DOHH2 (cell line): ENCODE measurements at regions not wholly inside any gene's neighbourhood (a gene's known extent, or its start where the extent isn't known, plus 50 kb on each side); places are given as distances from the start of the nearest gene placed in this dataset.

Experiments used
- H3F3A ChIP-seq: fragments of 200-600 bp; sonication (generic), shearing (Covaris generic); 2 replicates; pipeline ENCODE4 v1.6.0; 2016; ENCODE audit warnings: antibody characterized with exemption, mild to moderate bottlenecking; ENCODE audit not compliant: control insufficient read depth, insufficient read depth
- H3K27ac ChIP-seq: fragments of 200-600 bp; sonication (generic); 2 replicates; pipeline ENCODE4 v1.5.1; 2014; ENCODE audit warnings: low read depth, mild to moderate bottlenecking, low read length, moderate library complexity
- H3K27me3 ChIP-seq: fragments of 200-600 bp; sonication (generic); 2 replicates; pipeline ENCODE4 v1.6.1; 2014; ENCODE audit warnings: mild to moderate bottlenecking, low read length, mixed read lengths; ENCODE audit not compliant: control insufficient read depth
- H3K36me3 ChIP-seq: fragments of 200-600 bp; sonication (generic); 2 replicates; pipeline ENCODE4 v1.6.1; 2014; ENCODE audit warnings: mild to moderate bottlenecking, low read length, moderate library complexity, mixed read lengths; ENCODE audit not compliant: control insufficient read depth
- H3K4me1 ChIP-seq: fragments of 200-600 bp; sonication (generic); 2 replicates; pipeline ENCODE4 v1.6.1; 2014; ENCODE audit warnings: mild to moderate bottlenecking, low read length, mixed read lengths; ENCODE audit not compliant: control insufficient read depth
- H3K4me2 ChIP-seq: fragments of 200-600 bp; sonication (generic); 2 replicates; pipeline ENCODE4 v1.6.0; 2014; ENCODE audit warnings: mild to moderate bottlenecking, low read length, moderate library complexity
- H3K4me3 ChIP-seq: fragments of 200-600 bp; sonication (generic); 2 replicates; pipeline ENCODE4 v1.5.1; 2014; ENCODE audit warnings: mild to moderate bottlenecking, low read length, mixed read lengths
- H3K79me2 ChIP-seq: fragments of 200-600 bp; sonication (generic); 2 replicates; pipeline ENCODE4 v1.6.1; 2014; ENCODE audit warnings: mild to moderate bottlenecking, low read length, mixed read lengths; ENCODE audit not compliant: control insufficient read depth
- H3K9me2 ChIP-seq: fragments of 200-600 bp; sonication (generic); replicated peaks from 2 replicates; pipeline ENCODE4 v1.6.1; 2014; ENCODE audit warnings: mild to moderate bottlenecking, low read length, mixed read lengths; ENCODE audit not compliant: control insufficient read depth
- H3K9me3 ChIP-seq: fragments of 200-600 bp; sonication (generic); 2 replicates; pipeline ENCODE4 v1.6.1; 2014; ENCODE audit warnings: antibody characterized with exemption, low read length, mixed read lengths; ENCODE audit not compliant: control insufficient read depth, insufficient read depth
- H4K20me1 ChIP-seq: fragments of 200-600 bp; sonication (generic); 2 replicates; pipeline ENCODE4 v1.6.0; 2014; ENCODE audit warnings: low read depth, mild to moderate bottlenecking, antibody characterized with exemption, low read length, moderate library complexity; ENCODE audit not compliant: control insufficient read depth, insufficient read depth
- CTCF ChIP-seq: fragments of 200-600 bp; sonication (generic); IDR thresholded peaks from one replicate; pipeline ENCODE4 v1.5.1; 2014; ENCODE audit warnings: antibody characterized with exemption, mild to moderate bottlenecking, low read depth, low read length; ENCODE audit not compliant: poor library complexity, severe bottlenecking
- EZH2phosphoT487 ChIP-seq: fragments of 200-600 bp; sonication (generic); IDR thresholded peaks from 2 replicates; pipeline ENCODE4 v1.6.1; 2017; ENCODE audit warnings: borderline replicate concordance, mild to moderate bottlenecking, antibody characterized with exemption, low read length, moderate library complexity, mixed read lengths

GRCh38 chr15:47876986-47877385 lies 159.7 kb downstream of the SEMA6D start:
- no peaks in the 10 kb centered on the region for H3K27me3 ChIP-seq
- H4K20me1 ChIP-seq = no peaks in the 10 kb centered on the region
- H3K9me3 ChIP-seq = no peaks in the 10 kb centered on the region
- H3K79me2 ChIP-seq = no peaks in the 10 kb centered on the region
- H3K4me1 ChIP-seq = no peaks in the 10 kb centered on the region
- H3K27ac ChIP-seq = no peak overlapping the region
- no peaks in the 10 kb centered on the region for H3K36me3 ChIP-seq
- no peaks in the 10 kb centered on the region for H3F3A ChIP-seq
- no peak overlapping the region for H3K4me2 ChIP-seq
- H3K4me3 ChIP-seq = no peak overlapping the region
- no peaks in the 10 kb centered on the region for H3K9me2 ChIP-seq
- TF ChIP-seq CTCF (no peak), EZH2phosphoT487 (no peak)

- H3K9me2 ChIP-seq = no peaks in the 10 kb centered on the region
- H3K4me2 ChIP-seq = no peak overlapping the region
- no peak overlapping the region for H3K27ac ChIP-seq
- no peaks in the 10 kb centered on the region for H3K27me3 ChIP-seq
- no peaks in the 10 kb centered on the region for H3F3A ChIP-seq
- H3K9me3 ChIP-seq = no peaks in the 10 kb centered on the region
- H3K4me1 ChIP-seq = no peaks in the 10 kb centered on the region
- TF ChIP-seq EZH2phosphoT487 (no peak), CTCF (no peak)
- H3K36me3 ChIP-seq = no peaks in the 10 kb centered on the region
- H3K79me2 ChIP-seq = no peaks in the 10 kb centered on the region
- H3K4me3 ChIP-seq = no peak overlapping the region
- no peaks in the 10 kb centered on the region for H4K20me1 ChIP-seq
Observed at GRCh38 chr15:47877836-47878235, 160.5 kb downstream of the SEMA6D start.

- Histone ChIP-seq H3K79me2 (no peaks in the 10 kb centered on the region), H3K27me3 (no peaks in the 10 kb centered on the region), H4K20me1 (no peaks in the 10 kb centered on the region), H3K4me3 (no peak overlapping the region), H3K36me3 (no peaks in the 10 kb centered on the region), H3K4me1 (no peaks in the 10 kb centered on the region), H3K4me2 (no peak overlapping the region), H3K27ac (no peak overlapping the region), H3F3A (no peaks in the 10 kb centered on the region), H3K9me2 (no peaks in the 10 kb centered on the region), H3K9me3 (peaks cover 3% of the 10 kb centered on the region; the same call in 1 of the 2 replicates)
- TF ChIP-seq EZH2phosphoT487 (no peak), CTCF (no peak)
Observed at GRCh38 chr15:47885920-47886319, 168.6 kb downstream of the SEMA6D start.
